SK-N-SH (cell line): ENCODE measurements at regions not wholly inside any gene's neighbourhood (a gene's known extent, or its start where the extent isn't known, plus 50 kb on each side); places are given as distances from the start of the nearest gene placed in this dataset.

Source experiments
- CTCF ChIA-PET: fragments of 300-600, 350-600 bp; formaldehyde crosslinking; extraction: SDS; loops from one replicate; lab custom pipeline; 2021; lab: Yijun Ruan, JAX
- POLR2A ChIA-PET: fragments of 350-600 bp; sonication (Branson Sonifier 250); formaldehyde crosslinking; extraction: SDS; loops from one replicate; lab custom pipeline; 2020; ENCODE audit warnings: antibody characterized with exemption, inconsistent platforms; lab: Yijun Ruan, JAX
- DNase-seq: peaks from one replicate; pipeline ENCODE4 v3.0.0; 2012
- H2AFZ ChIP-seq: fragments of 200-600 bp; sonication (generic); 2 replicates; pipeline ENCODE4 v1.8.1; 2016; ENCODE audit warnings: antibody characterized with exemption, mild to moderate bottlenecking, low read depth
- H3F3A ChIP-seq: fragments of 200-600 bp; sonication (generic); replicated peaks from 2 replicates; pipeline ENCODE3; 2016; ENCODE audit warnings: antibody characterized with exemption, mild to moderate bottlenecking; ENCODE audit not compliant: insufficient read depth
- H3K27ac ChIP-seq, 2 experiments: fragments of 200-500 bp in 1 of 2; fragments of 200-600 bp in 1 of 2; sonication (Bioruptor generic) in 1 of 2; sonication (generic), shearing (Covaris generic) in 1 of 2; 2 replicates each; pipeline versions ENCODE4 v1.5.1 to v1.6.1; 2014 to 2016; ENCODE audit warnings: low read depth in 2 of 2, inconsistent platforms in 1 of 2, low read length in 1 of 2, mild to moderate bottlenecking in 1 of 2, mixed read lengths in 1 of 2
- H3K27me3 ChIP-seq: fragments of 200-600 bp; sonication (generic), shearing (Covaris generic); 2 replicates; pipeline ENCODE4 v1.6.1; 2016; ENCODE audit warnings: mixed run types; ENCODE audit not compliant: insufficient read depth
- H3K36me3 ChIP-seq, 2 experiments: fragments of 200-500 bp in 1 of 2; fragments of 200-600 bp in 1 of 2; sonication (Bioruptor generic) in 1 of 2; sonication (generic) in 1 of 2; replicated peaks in 1 of 2; 2 replicates each; pipeline versions ENCODE3 to v1.5.1; 2014 to 2016; ENCODE audit warnings: low read length in 1 of 2, mild to moderate bottlenecking in 1 of 2; ENCODE audit not compliant: insufficient read depth in 2 of 2, control insufficient read depth in 1 of 2
- H3K4me1 ChIP-seq, 2 experiments: fragments of 200-500 bp in 1 of 2; fragments of 200-600 bp in 1 of 2; sonication (Bioruptor generic) in 1 of 2; sonication (generic), shearing (Covaris generic) in 1 of 2; 2 replicates each; pipeline versions ENCODE4 v1.5.1 to v1.6.1; 2014 to 2016; ENCODE audit warnings: low read depth in 1 of 2, low read length in 1 of 2, mixed run types in 1 of 2; ENCODE audit not compliant: insufficient read depth in 2 of 2, control insufficient read depth in 1 of 2
- H3K4me2 ChIP-seq: fragments of 200-600 bp; sonication (generic), shearing (Covaris generic); 2 replicates; pipeline ENCODE4 v1.6.1; 2017; ENCODE audit warnings: mixed run types
- H3K4me3 ChIP-seq, 2 experiments: fragments of 200-500 bp in 1 of 2; fragments of 200-600 bp in 1 of 2; sonication (Bioruptor generic) in 1 of 2; sonication (generic), shearing (Covaris generic) in 1 of 2; 2 replicates each; pipeline versions ENCODE4 v1.5.1 to v1.8.1; 2014 to 2016; ENCODE audit warnings: low read depth in 2 of 2, inconsistent platforms in 1 of 2, low read length in 1 of 2, mild to moderate bottlenecking in 1 of 2, mixed read lengths in 1 of 2, moderate library complexity in 1 of 2
- H3K79me2 ChIP-seq: fragments of 200-600 bp; sonication (generic); 2 replicates; pipeline ENCODE4 v1.8.1; 2017; ENCODE audit warnings: mild to moderate bottlenecking; ENCODE audit not compliant: insufficient read depth
- H3K9ac ChIP-seq: fragments of 200-600 bp; sonication (generic); 2 replicates; pipeline ENCODE4 v1.6.1; 2017; ENCODE audit warnings: mixed run types
- H3K9me2 ChIP-seq: fragments of 200-600 bp; sonication (generic); 2 replicates; pipeline ENCODE4 v1.6.1; 2017; ENCODE audit warnings: mixed run types
- H3K9me3 ChIP-seq: fragments of 200-600 bp; sonication (generic); 2 replicates; pipeline ENCODE4 v1.6.1; 2017; ENCODE audit warnings: mixed run types, mild to moderate bottlenecking, moderate library complexity
- H4K20me1 ChIP-seq: fragments of 200-600 bp; sonication (generic); 2 replicates; pipeline ENCODE4 v1.6.1; 2017; ENCODE audit warnings: mild to moderate bottlenecking, mixed run types; ENCODE audit not compliant: insufficient read depth
- CHD2 ChIP-seq: fragments of 150-350 bp; IDR thresholded peaks from 2 replicates; pipeline ENCODE4 v1.6.1; 2018; ENCODE audit warnings: low read length; ENCODE audit not compliant: partially characterized antibody
- ELF1 ChIP-seq: IDR thresholded peaks from 2 replicates; pipeline ENCODE4 v1.4.0; 2012
- EP300 ChIP-seq, 2 experiments: IDR thresholded peaks; 2 replicates each; pipeline versions ENCODE4 v1.4.0 to v1.6.1; 2012; ENCODE audit warnings: borderline replicate concordance in 1 of 2, low read depth in 1 of 2, low read length in 1 of 2
- FOSL2 ChIP-seq: IDR thresholded peaks from 2 replicates; pipeline ENCODE4 v1.4.0; 2012; ENCODE audit warnings: low read depth, mild to moderate bottlenecking, moderate library complexity, borderline replicate concordance
- FOXJ3 ChIP-seq: sonication (generic); formaldehyde crosslinking; IDR thresholded peaks from 2 replicates; pipeline ENCODE4 v1.5.1; 2020; ENCODE audit warnings: mild to moderate bottlenecking, missing genetic modification reagents
- IRF3 ChIP-seq: fragments of 150-350 bp; IDR thresholded peaks from 2 replicates; pipeline ENCODE4 v1.6.1; 2016; ENCODE audit warnings: mild to moderate bottlenecking, low read depth, low read length
- JUND ChIP-seq: IDR thresholded peaks from 2 replicates; pipeline ENCODE4 v1.4.0; 2012
- MAX ChIP-seq: IDR thresholded peaks from 2 replicates; pipeline ENCODE4 v1.4.0; 2012; ENCODE audit warnings: low read depth
- MEF2A ChIP-seq: IDR thresholded peaks from 2 replicates; pipeline ENCODE4 v1.4.0; 2012; ENCODE audit warnings: low read depth, borderline replicate concordance
- MXI1 ChIP-seq: IDR thresholded peaks from 2 replicates; pipeline ENCODE4 v1.6.1; 2012; ENCODE audit warnings: mild to moderate bottlenecking, low read depth, low read length, improper control_type of control experiment
- NFIC ChIP-seq: IDR thresholded peaks from 2 replicates; pipeline ENCODE4 v1.4.0; 2012; ENCODE audit warnings: borderline replicate concordance
- PBX3 ChIP-seq: IDR thresholded peaks from 2 replicates; pipeline ENCODE4; 2012
- POLR2AphosphoS5 ChIP-seq: IDR thresholded peaks from 2 replicates; pipeline ENCODE4 v1.6.1; 2012; ENCODE audit warnings: low read depth, low read length
- RAD21 ChIP-seq: IDR thresholded peaks from 2 replicates; pipeline ENCODE4 v1.6.1; 2012; ENCODE audit warnings: mild to moderate bottlenecking, low read length
- RCOR1 ChIP-seq: fragments of 150-350 bp; IDR thresholded peaks from 2 replicates; pipeline ENCODE4 v1.6.1; 2017; ENCODE audit warnings: antibody characterized with exemption, low read length
- REST ChIP-seq: IDR thresholded peaks from 2 replicates; pipeline ENCODE4 v1.6.1; 2012; ENCODE audit warnings: mild to moderate bottlenecking, low read depth, low read length, moderate library complexity
- RFX5 ChIP-seq: IDR thresholded peaks from 2 replicates; pipeline ENCODE4 v1.6.1; 2012; ENCODE audit warnings: mild to moderate bottlenecking, improper control_type of control experiment, low read length
- RXRA ChIP-seq: IDR thresholded peaks from 2 replicates; pipeline ENCODE4 v1.4.0; 2012; ENCODE audit warnings: low read depth, mild to moderate bottlenecking, borderline replicate concordance
- SMC3 ChIP-seq: IDR thresholded peaks from 2 replicates; pipeline ENCODE4 v1.6.1; 2012; ENCODE audit warnings: low read depth, low read length, improper control_type of control experiment
- TCF12 ChIP-seq: IDR thresholded peaks from 2 replicates; pipeline ENCODE4 v1.4.0; 2012
- USF1 ChIP-seq: IDR thresholded peaks from 2 replicates; pipeline ENCODE4 v1.4.0; 2012; ENCODE audit warnings: low read depth, borderline replicate concordance
- YY1 ChIP-seq: IDR thresholded peaks from 2 replicates; pipeline ENCODE4 v1.4.0; 2012; ENCODE audit warnings: low read depth, mild to moderate bottlenecking
- ZBTB33 ChIP-seq: IDR thresholded peaks from 2 replicates; pipeline ENCODE4 v1.4.0; 2012; ENCODE audit warnings: low read depth, borderline replicate concordance
- WGBS: methylation state at CpG from one replicate; pipeline ENCODE4 v1.1.6; 2017; ENCODE audit warnings: low lambda C conversion rate; 5-methylcytosine and 5-hydroxymethylcytosine counted together

- H3K79me2 ChIP-seq, result no peaks in the 10 kb centered on the region
- TF ChIP-seq JUND, result no peak
- TF ChIP-seq CHD2, result no peak
- TF ChIP-seq FOSL2, result no peak
- TF ChIP-seq RCOR1, result no peak
- TF ChIP-seq NFIC, result no peak
- TF ChIP-seq EP300 (IDR thresholded peaks at IDR 0.05; ENCODE audit: borderline replicate concordance in 1 of 2, low read depth in 1 of 2, low read length in 1 of 2), result no peak
- TF ChIP-seq FOXJ3 (CRISPR knock-in tag), result no peak
- no peak for TF ChIP-seq RFX5
- no peak for TF ChIP-seq ELF1
- TF ChIP-seq MAX, result no peak
- TF ChIP-seq RAD21, result no peak
- no peak for TF ChIP-seq YY1
- no peak for TF ChIP-seq RXRA
- no peak for TF ChIP-seq TCF12
- no peak for TF ChIP-seq MXI1
- no peak for TF ChIP-seq MEF2A
- TF ChIP-seq ZBTB33, result no peak
- TF ChIP-seq SMC3, result no peak
- TF ChIP-seq, all 33 proteins: peak for 0
- ChIA-PET POLR2A (no interaction called here), CTCF (no interaction called here)
- Histone ChIP-seq H3K27ac (no peak overlapping the region), H3K27me3 (no peaks in the 10 kb centered on the region), H4K20me1 (no peaks in the 10 kb centered on the region), H3K9me2 (no peaks in the 10 kb centered on the region), H3K4me2 (no peak overlapping the region), H3K9ac (no peak overlapping the region), H3K4me1 (no peaks in the 10 kb centered on the region), H2AFZ (no peak overlapping the region), H3K36me3 (no peaks in the 10 kb centered on the region), H3F3A (no peaks in the 10 kb centered on the region), H3K4me3 (no peak overlapping the region), H3K9me3 (no peaks in the 10 kb centered on the region)
- no peak for DNase-seq
- 36% methylated on average over 3 of the region's 3 CpGs for WGBS
Observed at GRCh38 chr9:19694601-19695000, 94.2 kb downstream of the SLC24A2 start.

- Histone ChIP-seq H2AFZ (no peak overlapping the region), H4K20me1 (no peaks in the 10 kb centered on the region), H3K27me3 (no peaks in the 10 kb centered on the region), H3K9me3 (no peaks in the 10 kb centered on the region), H3K4me3 (no peak overlapping the region), H3K4me2 (no peak overlapping the region), H3K9me2 (no peaks in the 10 kb centered on the region), H3F3A (no peaks in the 10 kb centered on the region), H3K4me1 (no peaks in the 10 kb centered on the region), H3K9ac (no peak overlapping the region), H3K79me2 (no peaks in the 10 kb centered on the region), H3K36me3 (no peaks in the 10 kb centered on the region), H3K27ac (no peak overlapping the region)
- 18% methylated on average over 5 of the region's 5 CpGs for WGBS
- POLR2A ChIA-PET, result no interaction called here
- DNase-seq, result no peak
- CTCF ChIA-PET, result no interaction called here
- TF ChIP-seq REST, result no peak
- no peak for TF ChIP-seq PBX3
- no peak for TF ChIP-seq USF1
- TF ChIP-seq EP300 (IDR thresholded peaks at IDR 0.05; ENCODE audit: borderline replicate concordance in 1 of 2, low read depth in 1 of 2, low read length in 1 of 2), result no peak
- no peak for TF ChIP-seq MEF2A
- no peak for TF ChIP-seq IRF3
- TF ChIP-seq POLR2AphosphoS5, result no peak
Observed at GRCh38 chr9:19690128-19690527, 98.7 kb downstream of the SLC24A2 start.
